Mesothelial cell of epicardium (in vitro differentiated cells): ENCODE measurements at regions not wholly inside any gene's neighbourhood (a gene's known extent, or its start where the extent isn't known, plus 50 kb on each side); places are given as distances from the start of the nearest gene placed in this dataset.

Experiments
- DNase-seq, 2 experiments: peaks; one replicate each; pipeline ENCODE4 v3.0.0; 2021; ENCODE audit warnings: low spot score in 2 of 2; ENCODE audit not compliant: unreplicated experiment in 2 of 2
- H3K27ac Mint-ChIP-seq: 2 replicates; pipeline ENCODE4 v1.8.0; 2021; ENCODE audit warnings: mixed read lengths
- H3K27me3 Mint-ChIP-seq: 2 replicates; pipeline ENCODE4 v1.8.0; 2021; ENCODE audit warnings: low read depth, mixed read lengths
- H3K36me3 Mint-ChIP-seq: 2 replicates; pipeline ENCODE4 v1.8.0; 2021; ENCODE audit warnings: mixed read lengths
- H3K4me1 Mint-ChIP-seq: 2 replicates; pipeline ENCODE4 v1.8.0; 2021; ENCODE audit warnings: mixed read lengths
- H3K4me3 Mint-ChIP-seq: 2 replicates; pipeline ENCODE4 v1.8.0; 2021; ENCODE audit warnings: mild to moderate bottlenecking, moderate library complexity, mixed read lengths
- H3K9me3 Mint-ChIP-seq: 2 replicates; pipeline ENCODE4 v1.8.0; 2021; ENCODE audit warnings: mixed read lengths
- TF ChIP-seq, protein P1 (sequence below): fragments of 200-600 bp; sonication (generic); IDR thresholded peaks from one replicate; pipeline ENCODE4 v1.5.0; 2021; ENCODE audit warnings: antibody characterized with exemption; ENCODE audit not compliant: unreplicated experiment

DNA sequence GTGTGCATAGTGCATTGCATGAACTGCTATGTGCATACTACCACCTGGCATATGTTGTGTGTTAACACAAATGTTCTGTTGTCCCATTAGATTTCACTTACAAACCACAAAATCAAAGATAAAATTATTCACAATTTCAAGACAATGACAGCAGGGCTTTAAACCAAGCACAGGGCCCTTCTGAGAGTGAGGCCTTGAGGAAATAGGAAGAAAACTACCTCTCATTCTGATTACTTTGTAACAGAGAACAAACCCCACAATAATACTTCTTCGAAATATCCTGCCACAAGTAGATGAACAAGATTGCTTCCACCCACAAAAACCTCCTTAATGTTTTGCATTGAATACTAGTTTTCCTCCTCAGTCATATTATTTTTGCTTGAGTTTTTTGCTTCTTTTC, 85.5 kb upstream of the SPANXB1 start:
- H3K36me3 Mint-ChIP-seq: no peaks in the 10 kb centered on the region
- H3K4me1 Mint-ChIP-seq: peaks cover 20% of the 10 kb centered on the region
- no peak overlapping the region for H3K4me3 Mint-ChIP-seq
- H3K27me3 Mint-ChIP-seq: no peaks in the 10 kb centered on the region
- DNase-seq: no peak
- no peak overlapping the region for H3K27ac Mint-ChIP-seq
- TF ChIP-seq, protein P1, sequence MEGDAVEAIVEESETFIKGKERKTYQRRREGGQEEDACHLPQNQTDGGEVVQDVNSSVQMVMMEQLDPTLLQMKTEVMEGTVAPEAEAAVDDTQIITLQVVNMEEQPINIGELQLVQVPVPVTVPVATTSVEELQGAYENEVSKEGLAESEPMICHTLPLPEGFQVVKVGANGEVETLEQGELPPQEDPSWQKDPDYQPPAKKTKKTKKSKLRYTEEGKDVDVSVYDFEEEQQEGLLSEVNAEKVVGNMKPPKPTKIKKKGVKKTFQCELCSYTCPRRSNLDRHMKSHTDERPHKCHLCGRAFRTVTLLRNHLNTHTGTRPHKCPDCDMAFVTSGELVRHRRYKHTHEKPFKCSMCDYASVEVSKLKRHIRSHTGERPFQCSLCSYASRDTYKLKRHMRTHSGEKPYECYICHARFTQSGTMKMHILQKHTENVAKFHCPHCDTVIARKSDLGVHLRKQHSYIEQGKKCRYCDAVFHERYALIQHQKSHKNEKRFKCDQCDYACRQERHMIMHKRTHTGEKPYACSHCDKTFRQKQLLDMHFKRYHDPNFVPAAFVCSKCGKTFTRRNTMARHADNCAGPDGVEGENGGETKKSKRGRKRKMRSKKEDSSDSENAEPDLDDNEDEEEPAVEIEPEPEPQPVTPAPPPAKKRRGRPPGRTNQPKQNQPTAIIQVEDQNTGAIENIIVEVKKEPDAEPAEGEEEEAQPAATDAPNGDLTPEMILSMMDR: no peak
- peaks cover 36% of the 10 kb centered on the region for H3K9me3 Mint-ChIP-seq

DNA sequence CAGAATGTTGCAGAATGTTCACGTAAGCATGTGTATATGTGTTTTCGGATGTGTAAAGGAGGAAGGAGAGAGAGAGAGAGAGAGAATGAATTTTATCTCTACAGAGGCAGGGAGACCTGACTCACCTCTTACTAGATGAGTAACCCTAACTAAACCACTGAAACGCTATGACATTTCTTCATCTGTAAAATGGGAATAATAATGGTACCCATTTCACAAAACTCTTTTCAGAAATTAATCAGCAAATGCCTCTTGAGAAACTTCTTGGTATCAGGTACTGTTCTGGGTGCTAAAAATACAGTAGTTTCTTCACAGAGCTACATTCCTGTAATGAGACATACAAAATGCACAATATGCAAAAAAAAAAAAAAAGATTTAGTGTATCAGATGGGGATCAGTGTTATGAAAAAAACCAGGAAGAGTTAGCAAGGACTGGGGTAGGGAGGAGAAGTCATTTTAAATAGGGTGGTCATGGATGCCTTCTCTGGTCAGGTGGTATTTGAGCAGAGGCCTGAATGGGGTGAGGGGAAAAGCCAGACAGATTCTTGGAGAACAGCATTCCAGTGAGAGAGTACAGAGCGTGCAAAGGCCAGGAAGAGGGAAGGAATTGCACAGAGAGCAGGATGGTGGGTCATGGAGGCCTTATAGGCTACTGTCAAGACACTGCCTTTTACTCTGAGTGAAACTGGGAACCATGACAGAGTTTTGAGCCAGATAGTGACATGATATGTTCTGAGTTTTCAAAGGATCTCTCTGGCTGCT, 84.9 kb upstream of the SPANXB1 start:
- H3K27me3 Mint-ChIP-seq: no peaks in the 10 kb centered on the region
- H3K9me3 Mint-ChIP-seq: peaks cover 37% of the 10 kb centered on the region
- TF ChIP-seq, protein P1: no peak
- peak overlapping the region; percentile 37 for H3K27ac Mint-ChIP-seq
- DNase-seq: no peak
- no peaks in the 10 kb centered on the region for H3K36me3 Mint-ChIP-seq
- H3K4me3 Mint-ChIP-seq: no peak overlapping the region
- H3K4me1 Mint-ChIP-seq: peaks cover 19% of the 10 kb centered on the region

DNA sequence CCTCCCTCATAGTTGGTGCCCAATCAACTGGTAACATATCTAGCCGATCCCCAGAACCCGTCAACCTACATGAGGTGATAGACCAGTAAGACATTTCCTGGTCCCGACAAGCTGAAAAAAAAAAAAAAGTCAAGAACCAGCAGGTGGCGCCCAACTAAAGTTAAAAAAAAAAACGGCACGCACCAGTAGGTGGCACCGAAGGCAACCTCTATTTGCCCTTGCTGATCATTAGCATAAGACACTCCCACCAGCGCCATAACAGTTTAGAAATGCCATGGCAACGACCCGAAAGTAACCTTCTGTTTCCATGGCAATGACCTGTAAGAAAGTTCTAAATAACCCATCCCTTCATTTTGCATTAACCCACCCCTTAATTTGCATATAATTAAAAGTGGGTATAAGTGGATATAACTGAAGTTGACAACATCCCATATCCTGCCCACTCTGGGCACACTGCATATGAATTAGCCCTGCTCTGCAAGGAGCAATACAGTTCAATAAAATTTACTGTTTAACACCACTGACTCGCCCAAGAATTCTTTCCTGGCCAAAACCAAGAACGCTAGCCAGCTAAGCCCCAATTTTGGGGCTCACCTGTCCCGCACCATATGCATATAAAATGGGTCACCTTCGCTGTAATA, 83.9 kb upstream of the SPANXB1 start:
- Mint-ChIP-seq H3K36me3 (no peaks in the 10 kb centered on the region), H3K4me3 (no peak overlapping the region), H3K4me1 (peaks cover 13% of the 10 kb centered on the region), H3K27me3 (no peaks in the 10 kb centered on the region), H3K27ac (no peak overlapping the region), H3K9me3 (peaks cover 34% of the 10 kb centered on the region)
- no peak for DNase-seq
- TF ChIP-seq, protein P1: peak; percentile 79

DNA sequence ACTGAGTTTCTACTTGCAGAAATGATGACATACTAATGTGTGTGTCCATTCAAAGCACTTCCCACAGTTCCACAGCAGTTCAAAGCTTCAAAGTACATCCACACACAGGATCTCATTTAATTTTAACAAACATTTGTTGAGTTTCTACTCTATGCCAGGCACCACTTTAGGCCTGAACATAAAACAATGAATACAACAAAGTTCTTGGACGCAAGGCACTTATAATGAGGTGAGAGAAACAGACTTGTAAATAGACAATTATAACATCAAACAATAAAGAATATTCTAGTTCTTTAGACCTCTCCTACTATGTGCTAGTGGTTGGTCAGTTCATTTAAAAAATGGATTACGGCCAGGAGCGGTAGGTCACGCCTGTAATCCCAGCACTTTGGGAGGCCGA, 82.0 kb upstream of the SPANXB1 start:
- no peak overlapping the region for H3K4me3 Mint-ChIP-seq
- no peaks in the 10 kb centered on the region for H3K36me3 Mint-ChIP-seq
- no peaks in the 10 kb centered on the region for H3K27me3 Mint-ChIP-seq
- DNase-seq: no peak
- TF ChIP-seq, protein P1: no peak
- H3K9me3 Mint-ChIP-seq: peaks cover 47% of the 10 kb centered on the region
- peaks cover 14% of the 10 kb centered on the region for H3K4me1 Mint-ChIP-seq
- H3K27ac Mint-ChIP-seq: no peak overlapping the region

DNA sequence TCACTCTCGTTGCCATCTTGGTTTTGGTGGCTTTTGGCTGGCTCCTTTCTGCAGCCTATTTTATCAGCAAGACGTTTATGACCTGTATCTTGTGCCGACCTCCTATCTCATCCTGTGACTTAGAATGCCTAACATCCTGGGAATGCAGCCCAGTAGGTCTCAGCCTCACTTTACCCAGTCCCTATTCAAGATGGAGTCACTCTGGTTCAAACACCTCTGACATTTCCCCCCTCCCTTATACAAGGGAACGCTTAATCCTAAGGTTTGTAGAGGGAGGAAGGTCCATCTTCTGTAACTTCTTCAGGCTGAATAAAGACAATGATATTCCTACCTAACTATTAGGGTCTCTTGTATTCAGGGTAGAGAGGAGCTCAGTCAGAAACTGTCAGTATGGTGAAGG, 79.3 kb upstream of the SPANXB1 start:
- no peak overlapping the region for H3K4me3 Mint-ChIP-seq
- no peaks in the 10 kb centered on the region for H3K36me3 Mint-ChIP-seq
- H3K4me1 Mint-ChIP-seq: peaks cover 7% of the 10 kb centered on the region
- no peak overlapping the region for H3K27ac Mint-ChIP-seq
- no peaks in the 10 kb centered on the region for H3K27me3 Mint-ChIP-seq
- TF ChIP-seq, protein P1: no peak
- H3K9me3 Mint-ChIP-seq: peaks cover 38% of the 10 kb centered on the region
- DNase-seq: no peak
